ENCODE measurements at regions not wholly inside any gene's neighbourhood (a gene's known extent, or its start where the extent isn't known, plus 50 kb on each side); places are given as distances from the start of the nearest gene placed in this dataset.

- Histone ChIP-seq H3K79me1 (ENCODE audit: low read depth, low read length) (no peaks in the 10 kb centered on the region), H3K18ac (ENCODE audit: extremely low read depth, low read length) (no peak overlapping the region), H3K27me3 (replicated peaks in 1 of 4; ENCODE audit: control insufficient read depth in 3 of 4, extremely low read depth in 1 of 4, insufficient read depth in 3 of 4, low read length in 3 of 4) (no peaks in the 10 kb centered on the region), H2BK20ac (ENCODE audit: low read length) (no peak overlapping the region), H3K9me3 (ENCODE audit: insufficient read depth in 2 of 2, low read depth in 1 of 2, low read length in 1 of 2) (no peaks in the 10 kb centered on the region), H3K79me2 (ENCODE audit: control insufficient read depth in 1 of 2, insufficient read depth in 2 of 2, low read length in 2 of 2) (no peaks in the 10 kb centered on the region), H2BK5ac (ENCODE audit: low read depth, low read length) (no peak overlapping the region), H3K27ac (ENCODE audit: low read depth, low read length) (no peak overlapping the region), H4K20me1 (replicated peaks in 1 of 2; ENCODE audit: control insufficient read depth in 1 of 2, insufficient read depth in 2 of 2, low read length in 2 of 2) (no peaks in the 10 kb centered on the region), H2AFZ (ENCODE audit: low read length) (no peak overlapping the region), H4K8ac (ENCODE audit: extremely low read depth, insufficient read depth, low read length) (no peak overlapping the region), H3K4me3 (ENCODE audit: extremely low read depth in 1 of 4, insufficient read depth in 2 of 4, low read depth in 3 of 4, low read length in 4 of 4) (no peak overlapping the region), H2BK15ac (ENCODE audit: low read length) (no peak overlapping the region), H3K23me2 (ENCODE audit: low read depth, low read length) (no peaks in the 10 kb centered on the region), H3K36me3 (ENCODE audit: control insufficient read depth in 2 of 4, insufficient read depth in 4 of 4, low read length in 3 of 4) (no peaks in the 10 kb centered on the region), H2BK120ac (replicated peaks; ENCODE audit: low read depth, low read length) (no peak overlapping the region), H3K4ac (replicated peaks; ENCODE audit: insufficient read length, low read depth, low read length) (no peak overlapping the region), H2AK5ac (ENCODE audit: low read depth, low read length) (no peak overlapping the region), H3K4me1 (replicated peaks in 1 of 4; ENCODE audit: control insufficient read depth in 3 of 4, insufficient read depth in 4 of 4, low read length in 3 of 4) (no peaks in the 10 kb centered on the region), H3K56ac (replicated peaks; ENCODE audit: insufficient read length, low read depth, low read length) (no peak overlapping the region), H4K5ac (ENCODE audit: insufficient read length, low read depth, low read length) (no peak overlapping the region), H3K23ac (ENCODE audit: insufficient read length) (no peak overlapping the region), H3K9ac (replicated peaks in 1 of 4; ENCODE audit: extremely low read depth in 1 of 4, low read depth in 3 of 4, low read length in 3 of 4) (no peak overlapping the region), H3K14ac (ENCODE audit: insufficient read length) (no peak overlapping the region), H3K4me2 (ENCODE audit: insufficient read depth in 1 of 2, low read depth in 2 of 2, low read length in 2 of 2) (no peak overlapping the region), H4K91ac (replicated peaks; ENCODE audit: insufficient read length, low read length) (no peak overlapping the region), H2BK12ac (ENCODE audit: low read depth, low read length) (no peak overlapping the region)
- no peak for DNase-seq (ENCODE audit: low read depth in 1 of 2, low spot score in 2 of 2)
- TF ChIP-seq MAFK (IDR thresholded peaks at IDR 0.05; ENCODE audit: low read depth, low read length) (peak; percentile 60; the same call in 1 of the 2 replicates), RBBP5 (IDR thresholded peaks at IDR 0.05; ENCODE audit: borderline replicate concordance, low read depth, low read length) (no peak)
- whole genome bisulfite sequencing, 2 experiments (ENCODE audit: extremely low coverage in 1 of 2, insufficient coverage in 1 of 2, insufficient read length in 1 of 2, insufficient replicate concordance in 2 of 2, low coverage in 1 of 2, low lambda C conversion rate in 2 of 2, missing lambda C conversion rate in 1 of 2) = 76% methylated on average over 3 of the region's 3 CpGs; no CpG with 5 or more reads in 1 of the 2 experiments
- POLR2A ChIA-PET (ENCODE audit: partially characterized antibody) = no interaction called here
- CTCF ChIA-PET (ENCODE audit: partially characterized antibody) = no interaction called here
- no peak for FAIRE-seq
Observed at GRCh38 chr6:67779876-67780275, 855.2 kb upstream of the ADGRB3 start.

Data from H1 (cell line).